ENCODE measurements at regions not wholly inside any gene's neighbourhood (a gene's known extent, or its start where the extent isn't known, plus 50 kb on each side); places are given as distances from the start of the nearest gene placed in this dataset.

- WGBS (ENCODE audit: low lambda C conversion rate): 3% methylated on average over 1 of the region's 1 CpG
- Histone ChIP-seq H3K9ac (ENCODE audit: insufficient read depth, low read depth, low read length) (no peak overlapping the region), H3K9me3 (ENCODE audit: low read length) (no peaks in the 10 kb centered on the region), H4K20me1 (ENCODE audit: insufficient read depth, low read length) (no peaks in the 10 kb centered on the region), H2AFZ (ENCODE audit: low read length) (no peak overlapping the region), H3K36me3 (replicated peaks in 1 of 2; ENCODE audit: control insufficient read depth in 1 of 2, insufficient read depth in 2 of 2, low read length in 2 of 2) (no peaks in the 10 kb centered on the region), H3K79me2 (ENCODE audit: insufficient read depth, low read length) (no peaks in the 10 kb centered on the region), H3K27ac (ENCODE audit: extremely low read length, insufficient read depth, low read length) (no peak overlapping the region), H3K27me3 (ENCODE audit: control insufficient read depth in 1 of 2, insufficient read depth in 2 of 2, low read length in 2 of 2) (no peaks in the 10 kb centered on the region), H3K4me1 (ENCODE audit: insufficient read depth, low read length) (peaks cover 10% of the 10 kb centered on the region), H3K4me2 (ENCODE audit: low read depth, low read length) (no peak overlapping the region), H3K4me3 (replicated peaks in 1 of 3; ENCODE audit: insufficient read depth in 1 of 3, low read depth in 2 of 3, low read length in 3 of 3) (no peak overlapping the region)
- BruUV-seq (replicated peaks): no TSS peak
- ChIA-PET CTCF (ENCODE audit: low intra/inter-chr PET ratio, low total read pairs) (no interaction called here), POLR2A (no interaction called here)
- FAIRE-seq (no peak), DNase-seq (ENCODE audit: low spot score) (no peak), ATAC-seq (no peak)
- in situ Hi-C loops (cut with HindIII; ENCODE audit: extremely low pct_ligation_motif_present, low pct_unique_long_range_greater_than_20kb) (no loop called here), intact Hi-C loops (cut with micrococcal nuclease; ENCODE audit: unreplicated experiment) (no loop called here)
- TF ChIP-seq MYC (CRISPR knock-in tag; IDR thresholded peaks at IDR 0.05; ENCODE audit: borderline replicate concordance) (no peak), CREB1 (IDR thresholded peaks at IDR 0.05) (no peak), CREB1 (CRISPR knock-in tag; IDR thresholded peaks at IDR 0.05) (no peak), TP53 (CRISPR knock-in tag; conservative IDR thresholded peaks at IDR 0.05) (no peak), KLF15 (CRISPR knock-in tag; IDR thresholded peaks at IDR 0.05; ENCODE audit: borderline replicate concordance) (no peak), ZSCAN29 (CRISPR knock-in tag; conservative IDR thresholded peaks at IDR 0.05) (no peak), ZBTB26 (CRISPR knock-in tag; IDR thresholded peaks at IDR 0.05; ENCODE audit: borderline replicate concordance) (no peak), ZNF850 (CRISPR knock-in tag; conservative IDR thresholded peaks at IDR 0.05) (no peak), NFKBIZ (CRISPR knock-in tag; IDR thresholded peaks at IDR 0.05) (no peak), BCL3 (CRISPR knock-in tag; IDR thresholded peaks at IDR 0.05) (no peak), HNF1A (IDR thresholded peaks at IDR 0.05; ENCODE audit: low read depth) (no peak), HNF1A (CRISPR knock-in tag; IDR thresholded peaks at IDR 0.05; ENCODE audit: borderline replicate concordance) (no peak), ZNF138 (CRISPR knock-in tag; IDR thresholded peaks at IDR 0.05; ENCODE audit: low read depth) (no peak), ELF4 (CRISPR knock-in tag; IDR thresholded peaks at IDR 0.05; ENCODE audit: borderline replicate concordance) (no peak), NCOA5 (CRISPR knock-in tag; IDR thresholded peaks at IDR 0.05) (no peak)
Observed at GRCh38 chr7:17608114-17608833, 309.8 kb downstream of the AHR start.

All from HepG2 (cell line).